SK-N-SH (cell line): ENCODE measurements at regions not wholly inside any gene's neighbourhood (a gene's known extent, or its start where the extent isn't known, plus 50 kb on each side); places are given as distances from the start of the nearest gene placed in this dataset.

ENCODE experiments used
- CTCF ChIA-PET: fragments of 300-600, 350-600 bp; formaldehyde crosslinking; extraction: SDS; loops from one replicate; lab custom pipeline; 2021; lab: Yijun Ruan, JAX
- POLR2A ChIA-PET: fragments of 350-600 bp; sonication (Branson Sonifier 250); formaldehyde crosslinking; extraction: SDS; loops from one replicate; lab custom pipeline; 2020; ENCODE audit warnings: antibody characterized with exemption, inconsistent platforms; lab: Yijun Ruan, JAX
- DNase-seq: peaks from one replicate; pipeline ENCODE4 v3.0.0; 2012
- H2AFZ ChIP-seq: fragments of 200-600 bp; sonication (generic); 2 replicates; pipeline ENCODE4 v1.8.1; 2016; ENCODE audit warnings: antibody characterized with exemption, mild to moderate bottlenecking, low read depth
- H3F3A ChIP-seq: fragments of 200-600 bp; sonication (generic); replicated peaks from 2 replicates; pipeline ENCODE3; 2016; ENCODE audit warnings: antibody characterized with exemption, mild to moderate bottlenecking; ENCODE audit not compliant: insufficient read depth
- H3K27ac ChIP-seq, 2 experiments: fragments of 200-500 bp in 1 of 2; fragments of 200-600 bp in 1 of 2; sonication (Bioruptor generic) in 1 of 2; sonication (generic), shearing (Covaris generic) in 1 of 2; 2 replicates each; pipeline versions ENCODE4 v1.5.1 to v1.6.1; 2014 to 2016; ENCODE audit warnings: low read depth in 2 of 2, inconsistent platforms in 1 of 2, low read length in 1 of 2, mild to moderate bottlenecking in 1 of 2, mixed read lengths in 1 of 2
- H3K27me3 ChIP-seq: fragments of 200-600 bp; sonication (generic), shearing (Covaris generic); 2 replicates; pipeline ENCODE4 v1.6.1; 2016; ENCODE audit warnings: mixed run types; ENCODE audit not compliant: insufficient read depth
- H3K36me3 ChIP-seq, 2 experiments: fragments of 200-500 bp in 1 of 2; fragments of 200-600 bp in 1 of 2; sonication (Bioruptor generic) in 1 of 2; sonication (generic) in 1 of 2; replicated peaks in 1 of 2; 2 replicates each; pipeline versions ENCODE3 to v1.5.1; 2014 to 2016; ENCODE audit warnings: low read length in 1 of 2, mild to moderate bottlenecking in 1 of 2; ENCODE audit not compliant: insufficient read depth in 2 of 2, control insufficient read depth in 1 of 2
- H3K4me1 ChIP-seq, 2 experiments: fragments of 200-500 bp in 1 of 2; fragments of 200-600 bp in 1 of 2; sonication (Bioruptor generic) in 1 of 2; sonication (generic), shearing (Covaris generic) in 1 of 2; 2 replicates each; pipeline versions ENCODE4 v1.5.1 to v1.6.1; 2014 to 2016; ENCODE audit warnings: low read depth in 1 of 2, low read length in 1 of 2, mixed run types in 1 of 2; ENCODE audit not compliant: insufficient read depth in 2 of 2, control insufficient read depth in 1 of 2
- H3K4me2 ChIP-seq: fragments of 200-600 bp; sonication (generic), shearing (Covaris generic); 2 replicates; pipeline ENCODE4 v1.6.1; 2017; ENCODE audit warnings: mixed run types
- H3K4me3 ChIP-seq, 2 experiments: fragments of 200-500 bp in 1 of 2; fragments of 200-600 bp in 1 of 2; sonication (Bioruptor generic) in 1 of 2; sonication (generic), shearing (Covaris generic) in 1 of 2; 2 replicates each; pipeline versions ENCODE4 v1.5.1 to v1.8.1; 2014 to 2016; ENCODE audit warnings: low read depth in 2 of 2, inconsistent platforms in 1 of 2, low read length in 1 of 2, mild to moderate bottlenecking in 1 of 2, mixed read lengths in 1 of 2, moderate library complexity in 1 of 2
- H3K79me2 ChIP-seq: fragments of 200-600 bp; sonication (generic); 2 replicates; pipeline ENCODE4 v1.8.1; 2017; ENCODE audit warnings: mild to moderate bottlenecking; ENCODE audit not compliant: insufficient read depth
- H3K9ac ChIP-seq: fragments of 200-600 bp; sonication (generic); 2 replicates; pipeline ENCODE4 v1.6.1; 2017; ENCODE audit warnings: mixed run types
- H3K9me2 ChIP-seq: fragments of 200-600 bp; sonication (generic); 2 replicates; pipeline ENCODE4 v1.6.1; 2017; ENCODE audit warnings: mixed run types
- H3K9me3 ChIP-seq: fragments of 200-600 bp; sonication (generic); 2 replicates; pipeline ENCODE4 v1.6.1; 2017; ENCODE audit warnings: mixed run types, mild to moderate bottlenecking, moderate library complexity
- H4K20me1 ChIP-seq: fragments of 200-600 bp; sonication (generic); 2 replicates; pipeline ENCODE4 v1.6.1; 2017; ENCODE audit warnings: mild to moderate bottlenecking, mixed run types; ENCODE audit not compliant: insufficient read depth
- CHD2 ChIP-seq: fragments of 150-350 bp; IDR thresholded peaks from 2 replicates; pipeline ENCODE4 v1.6.1; 2018; ENCODE audit warnings: low read length; ENCODE audit not compliant: partially characterized antibody
- CTCF ChIP-seq: fragments of 200-600 bp; sonication (generic); IDR thresholded peaks from 2 replicates; pipeline ENCODE4 v1.6.1; 2017; ENCODE audit warnings: antibody characterized with exemption, mild to moderate bottlenecking, moderate library complexity
- ELF1 ChIP-seq: IDR thresholded peaks from 2 replicates; pipeline ENCODE4 v1.4.0; 2012
- EZH2phosphoT487 ChIP-seq: fragments of 200-600 bp; sonication (generic); IDR thresholded peaks from 2 replicates; pipeline ENCODE4 v1.6.1; 2017; ENCODE audit warnings: low read depth, mixed run types, mild to moderate bottlenecking, antibody characterized with exemption, moderate library complexity, borderline replicate concordance
- FOSL2 ChIP-seq: IDR thresholded peaks from 2 replicates; pipeline ENCODE4 v1.4.0; 2012; ENCODE audit warnings: low read depth, mild to moderate bottlenecking, moderate library complexity, borderline replicate concordance
- FOXJ3 ChIP-seq: sonication (generic); formaldehyde crosslinking; IDR thresholded peaks from 2 replicates; pipeline ENCODE4 v1.5.1; 2020; ENCODE audit warnings: mild to moderate bottlenecking, missing genetic modification reagents
- GABPA ChIP-seq: IDR thresholded peaks from 2 replicates; pipeline ENCODE4 v1.4.0; 2012; ENCODE audit warnings: low read depth, mild to moderate bottlenecking
- GATA2 ChIP-seq: sonication (generic); formaldehyde crosslinking; IDR thresholded peaks from 2 replicates; pipeline ENCODE4 v1.5.0; 2020; ENCODE audit warnings: mild to moderate bottlenecking, missing genetic modification reagents
- IRF3 ChIP-seq: fragments of 150-350 bp; IDR thresholded peaks from 2 replicates; pipeline ENCODE4 v1.6.1; 2016; ENCODE audit warnings: mild to moderate bottlenecking, low read depth, low read length
- JUND ChIP-seq: IDR thresholded peaks from 2 replicates; pipeline ENCODE4 v1.4.0; 2012
- MEF2A ChIP-seq: IDR thresholded peaks from 2 replicates; pipeline ENCODE4 v1.4.0; 2012; ENCODE audit warnings: low read depth, borderline replicate concordance
- NFIC ChIP-seq: IDR thresholded peaks from 2 replicates; pipeline ENCODE4 v1.4.0; 2012; ENCODE audit warnings: borderline replicate concordance
- RAD21 ChIP-seq: IDR thresholded peaks from 2 replicates; pipeline ENCODE4 v1.6.1; 2012; ENCODE audit warnings: mild to moderate bottlenecking, low read length
- REST ChIP-seq: IDR thresholded peaks from 2 replicates; pipeline ENCODE4 v1.6.1; 2012; ENCODE audit warnings: mild to moderate bottlenecking, low read depth, low read length, moderate library complexity
- RFX5 ChIP-seq: IDR thresholded peaks from 2 replicates; pipeline ENCODE4 v1.6.1; 2012; ENCODE audit warnings: mild to moderate bottlenecking, improper control_type of control experiment, low read length
- RXRA ChIP-seq: IDR thresholded peaks from 2 replicates; pipeline ENCODE4 v1.4.0; 2012; ENCODE audit warnings: low read depth, mild to moderate bottlenecking, borderline replicate concordance
- SIN3A ChIP-seq: IDR thresholded peaks from 2 replicates; pipeline ENCODE4 v1.6.1; 2012; ENCODE audit warnings: low read depth, mild to moderate bottlenecking, low read length, moderate library complexity, borderline replicate concordance
- SMC3 ChIP-seq: IDR thresholded peaks from 2 replicates; pipeline ENCODE4 v1.6.1; 2012; ENCODE audit warnings: low read depth, low read length, improper control_type of control experiment
- USF1 ChIP-seq: IDR thresholded peaks from 2 replicates; pipeline ENCODE4 v1.4.0; 2012; ENCODE audit warnings: low read depth, borderline replicate concordance
- USF2 ChIP-seq: fragments of 150-350 bp; IDR thresholded peaks from 2 replicates; pipeline ENCODE4 v1.6.1; 2017; ENCODE audit warnings: antibody characterized with exemption, low read length, low read depth, borderline replicate concordance
- WGBS: methylation state at CpG from one replicate; pipeline ENCODE4 v1.1.6; 2017; ENCODE audit warnings: low lambda C conversion rate; 5-methylcytosine and 5-hydroxymethylcytosine counted together

GRCh38 chr4:17066972-17067371 lies 168.5 kb upstream of the LDB2 start (continued):
- no peak for TF ChIP-seq IRF3
- no peak for TF ChIP-seq RFX5
- TF ChIP-seq CHD2, result no peak
- TF ChIP-seq JUND, result peak; percentile 97
- TF ChIP-seq RAD21, result no peak
- peak; percentile 71; the same call in 1 of the 2 replicates for TF ChIP-seq SIN3A
- TF ChIP-seq RXRA, result no peak
- no peak for TF ChIP-seq REST
- no peak for TF ChIP-seq GABPA
- no peak for TF ChIP-seq SMC3
- TF ChIP-seq MEF2A, result peak; percentile 23; the same call in 1 of the 2 replicates
- TF ChIP-seq GATA2, result no peak
- TF ChIP-seq USF1, result 0 out of 2 replicates have a peak, but pooled peaks have one; percentile 5
- peak; percentile 89 for TF ChIP-seq NFIC
- TF ChIP-seq, all 33 proteins: peak for 14

- no peaks in the 10 kb centered on the region for H3K27me3 ChIP-seq
- H3K4me2 ChIP-seq, result peak overlapping the region; percentile 43; the same call in 1 of the 2 replicates
- H3K9ac ChIP-seq, result peak overlapping the region; percentile 16; the same call in 1 of the 2 replicates
- peaks cover 47% of the 10 kb centered on the region for H3F3A ChIP-seq
- no peak for DNase-seq
- H3K9me3 ChIP-seq, result no peaks in the 10 kb centered on the region
- peak overlapping the region in 1 of 2 experiments; percentile 88; a peak in 2 of 4 replicates for H3K27ac ChIP-seq
- no peaks in the 10 kb centered on the region for H3K79me2 ChIP-seq
- H4K20me1 ChIP-seq, result no peaks in the 10 kb centered on the region
- no peaks in the 10 kb centered on the region for H3K36me3 ChIP-seq
- peak overlapping the region; percentile 20; the same call in 1 of the 2 replicates for H2AFZ ChIP-seq
- ChIA-PET POLR2A (no interaction called here), CTCF (no interaction called here)
- WGBS, result 62% methylated on average over 1 of the region's 1 CpG
- peaks cover 0 to 46% of the 10 kb centered on the region in 2 experiments for H3K4me1 ChIP-seq
- H3K4me3 ChIP-seq, result no peak overlapping the region
- H3K9me2 ChIP-seq, result no peaks in the 10 kb centered on the region
- no peak for TF ChIP-seq MEF2A
- TF ChIP-seq EZH2phosphoT487, result no peak
- no peak for TF ChIP-seq CTCF
- TF ChIP-seq USF2, result no peak
- TF ChIP-seq FOXJ3 (CRISPR knock-in tag), result no peak
- no peak for TF ChIP-seq NFIC
- TF ChIP-seq FOSL2, result no peak
- TF ChIP-seq REST, result no peak
- TF ChIP-seq ELF1, result no peak
Observed at GRCh38 chr4:17066236-17066635, 167.8 kb upstream of the LDB2 start.
